ENCODE measurements at regions not wholly inside any gene's neighbourhood (a gene's known extent, or its start where the extent isn't known, plus 50 kb on each side); places are given as distances from the start of the nearest gene placed in this dataset.

- no peak for DNase-seq
These were observed 51.4 kb upstream of the TMEM72 start for GRCh38 chr10:44859546-44860285.

- no peak for DNase-seq
These were observed 50.1 kb upstream of the TMEM72 start for GRCh38 chr10:44860811-44861736.
